GM12878 (cell line): ENCODE measurements at regions not wholly inside any gene's neighbourhood (a gene's known extent, or its start where the extent isn't known, plus 50 kb on each side); places are given as distances from the start of the nearest gene placed in this dataset.

Source experiments
- ESRRA ChIP-seq: IDR thresholded peaks from 2 replicates; pipeline ENCODE4 v1.6.1; 2012; ENCODE audit warnings: mild to moderate bottlenecking, low read length, improper control_type of control experiment
- ETV6 ChIP-seq, 2 experiments: fragments of 450-650 bp in 1 of 2; IDR thresholded peaks in 1 of 2; conservative IDR thresholded peaks in 1 of 2; 2 replicates each; pipeline ENCODE4 v1.6.1; 2014; ENCODE audit warnings: antibody characterized with exemption in 1 of 2, borderline replicate concordance in 1 of 2, low read depth in 1 of 2, mild to moderate bottlenecking in 1 of 2, moderate library complexity in 1 of 2
- NFIC ChIP-seq: IDR thresholded peaks from 2 replicates; pipeline ENCODE4 v1.6.1; 2012; ENCODE audit warnings: low read depth, mild to moderate bottlenecking, inconsistent platforms, low read length, moderate library complexity
- PAX8 ChIP-seq: fragments of 450-650 bp; IDR thresholded peaks from 2 replicates; pipeline ENCODE4 v1.6.1; 2017; ENCODE audit warnings: mild to moderate bottlenecking, moderate library complexity
- POLR2AphosphoS5 ChIP-seq: IDR thresholded peaks from 2 replicates; pipeline ENCODE4 v1.6.1; 2011; ENCODE audit warnings: mild to moderate bottlenecking, low read length, inconsistent platforms
- RCOR1 ChIP-seq: conservative IDR thresholded peaks from 2 replicates; pipeline ENCODE4 v1.6.1; 2012; ENCODE audit warnings: low read depth, low read length, improper control_type of control experiment
- REST ChIP-seq: IDR thresholded peaks from 2 replicates; pipeline ENCODE4 v1.6.1; 2012; ENCODE audit warnings: mild to moderate bottlenecking, low read depth, low read length
- TAF1 ChIP-seq: IDR thresholded peaks from 2 replicates; pipeline ENCODE4 v1.6.1; 2011; ENCODE audit warnings: mild to moderate bottlenecking, low read depth, low read length, borderline replicate concordance
- TF ChIP-seq, protein P1 (sequence below): IDR thresholded peaks from 2 replicates; pipeline ENCODE4 v1.6.1; 2012; ENCODE audit warnings: low read depth, low read length, improper control_type of control experiment
- TF ChIP-seq, protein P2 (sequence below), 3 experiments: IDR thresholded peaks in 2 of 3; conservative IDR thresholded peaks in 1 of 3; 2 replicates each; pipeline ENCODE4 v1.5.1; 2011; ENCODE audit warnings: low read depth in 3 of 3, low read length in 3 of 3, mild to moderate bottlenecking in 3 of 3, control low read depth in 2 of 3, moderate library complexity in 2 of 3, inconsistent platforms in 1 of 3, mixed read lengths in 1 of 3; ENCODE audit not compliant: control insufficient read depth in 2 of 3, insufficient read depth in 1 of 3; ENCODE audit errors: extremely low read depth in 1 of 3

- TF ChIP-seq PAX8: no peak
- no peak for TF ChIP-seq ETV6 (conservative IDR thresholded peaks at IDR 0.05 in 1 of 2, IDR thresholded peaks at IDR 0.05 in 1 of 2; ENCODE audit: borderline replicate concordance in 1 of 2, low read depth in 1 of 2)
- no peak for TF ChIP-seq RCOR1
- TF ChIP-seq, protein P1, sequence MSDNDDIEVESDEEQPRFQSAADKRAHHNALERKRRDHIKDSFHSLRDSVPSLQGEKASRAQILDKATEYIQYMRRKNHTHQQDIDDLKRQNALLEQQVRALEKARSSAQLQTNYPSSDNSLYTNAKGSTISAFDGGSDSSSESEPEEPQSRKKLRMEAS: no peak
- TF ChIP-seq ESRRA: no peak
- TF ChIP-seq POLR2AphosphoS5: no peak
- TF ChIP-seq REST: no peak
- no peak for TF ChIP-seq NFIC
- TF ChIP-seq, protein P2, sequence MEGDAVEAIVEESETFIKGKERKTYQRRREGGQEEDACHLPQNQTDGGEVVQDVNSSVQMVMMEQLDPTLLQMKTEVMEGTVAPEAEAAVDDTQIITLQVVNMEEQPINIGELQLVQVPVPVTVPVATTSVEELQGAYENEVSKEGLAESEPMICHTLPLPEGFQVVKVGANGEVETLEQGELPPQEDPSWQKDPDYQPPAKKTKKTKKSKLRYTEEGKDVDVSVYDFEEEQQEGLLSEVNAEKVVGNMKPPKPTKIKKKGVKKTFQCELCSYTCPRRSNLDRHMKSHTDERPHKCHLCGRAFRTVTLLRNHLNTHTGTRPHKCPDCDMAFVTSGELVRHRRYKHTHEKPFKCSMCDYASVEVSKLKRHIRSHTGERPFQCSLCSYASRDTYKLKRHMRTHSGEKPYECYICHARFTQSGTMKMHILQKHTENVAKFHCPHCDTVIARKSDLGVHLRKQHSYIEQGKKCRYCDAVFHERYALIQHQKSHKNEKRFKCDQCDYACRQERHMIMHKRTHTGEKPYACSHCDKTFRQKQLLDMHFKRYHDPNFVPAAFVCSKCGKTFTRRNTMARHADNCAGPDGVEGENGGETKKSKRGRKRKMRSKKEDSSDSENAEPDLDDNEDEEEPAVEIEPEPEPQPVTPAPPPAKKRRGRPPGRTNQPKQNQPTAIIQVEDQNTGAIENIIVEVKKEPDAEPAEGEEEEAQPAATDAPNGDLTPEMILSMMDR (IDR thresholded peaks at IDR 0.05 in 2 of 3, conservative IDR thresholded peaks at IDR 0.05 in 1 of 3; ENCODE audit: control insufficient read depth in 2 of 3, extremely low read depth in 1 of 3, insufficient read depth in 1 of 3, low read depth in 3 of 3, low read length in 3 of 3): no peak
- no peak for TF ChIP-seq TAF1
Measured at GRCh38 chr4:56115898-56116297, 167.2 kb downstream of the CEP135 start.
